Stomach (tissue), 4 donors: ENCODE measurements at regions not wholly inside any gene's neighbourhood (a gene's known extent, or its start where the extent isn't known, plus 50 kb on each side); places are given as distances from the start of the nearest gene placed in this dataset.

Experiments used
- POLR2A ChIP-seq, 4 donors: fragments of 450-650 bp; IDR thresholded peaks; one replicate each; pipeline ENCODE4 v1.6.1; 2016; ENCODE audit warnings: antibody characterized with exemption in 4 of 4, control low read depth in 2 of 4, mild to moderate bottlenecking in 1 of 4, moderate library complexity in 1 of 4
- TF ChIP-seq, protein P1 (sequence below), 7 experiments: fragments of 450-650 bp in 4 of 7; fragments of 200-600 bp in 3 of 7; sonication (generic) in 3 of 7; IDR thresholded peaks; one replicate each; pipeline ENCODE4 v1.5.1; 2016 to 2019; ENCODE audit warnings: antibody characterized with exemption in 7 of 7, control low read depth in 2 of 7, mild to moderate bottlenecking in 1 of 7

DNA sequence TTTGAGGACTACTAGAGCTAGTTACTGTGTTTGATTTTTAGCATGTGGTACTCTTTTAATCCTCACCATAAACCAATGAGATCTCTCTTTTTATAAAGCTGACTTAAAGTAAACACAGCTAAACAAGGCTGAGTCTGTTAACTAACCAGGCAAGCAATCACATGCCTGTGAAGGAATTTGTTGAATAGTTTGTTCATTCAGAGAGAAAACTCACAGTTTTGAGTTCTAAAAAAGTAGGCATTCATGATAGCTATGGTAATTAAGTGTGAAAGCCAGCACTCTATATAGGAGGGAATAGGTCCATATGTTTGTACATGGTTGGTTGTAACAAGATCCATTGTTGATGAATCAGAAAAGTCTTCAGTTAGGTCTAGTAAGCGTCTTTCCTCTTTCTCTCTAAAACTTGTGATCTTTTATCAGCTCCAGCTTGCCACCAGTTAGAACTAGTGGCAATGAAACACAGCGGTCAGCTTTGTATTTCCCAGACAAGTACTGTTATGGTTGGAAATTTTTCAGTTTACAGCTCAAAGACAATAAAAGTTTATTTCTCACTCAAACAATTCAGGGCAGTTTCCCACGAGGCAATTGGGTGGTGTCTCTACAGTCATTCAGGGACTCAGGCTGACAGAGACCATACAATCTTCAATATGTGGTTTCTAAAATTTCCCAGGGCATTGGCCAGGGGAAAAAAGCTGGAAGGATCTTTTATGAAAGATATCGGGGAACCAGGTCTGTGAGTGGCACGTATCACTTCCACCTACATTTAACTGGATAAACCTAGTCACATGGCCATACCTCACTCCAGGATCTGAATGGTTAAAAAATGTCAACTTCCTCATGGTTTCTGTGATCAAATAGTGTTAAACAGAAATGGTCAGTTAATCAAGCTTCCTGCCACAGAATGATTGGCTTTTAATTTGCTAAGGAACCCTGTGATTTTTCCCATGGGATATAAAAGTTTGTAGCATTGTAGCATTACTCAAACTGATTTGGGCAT lies 203.1 kb downstream of the KIF21A start:
- no peak for TF ChIP-seq POLR2A (IDR thresholded peaks at IDR 0.05)
- TF ChIP-seq, protein P1, sequence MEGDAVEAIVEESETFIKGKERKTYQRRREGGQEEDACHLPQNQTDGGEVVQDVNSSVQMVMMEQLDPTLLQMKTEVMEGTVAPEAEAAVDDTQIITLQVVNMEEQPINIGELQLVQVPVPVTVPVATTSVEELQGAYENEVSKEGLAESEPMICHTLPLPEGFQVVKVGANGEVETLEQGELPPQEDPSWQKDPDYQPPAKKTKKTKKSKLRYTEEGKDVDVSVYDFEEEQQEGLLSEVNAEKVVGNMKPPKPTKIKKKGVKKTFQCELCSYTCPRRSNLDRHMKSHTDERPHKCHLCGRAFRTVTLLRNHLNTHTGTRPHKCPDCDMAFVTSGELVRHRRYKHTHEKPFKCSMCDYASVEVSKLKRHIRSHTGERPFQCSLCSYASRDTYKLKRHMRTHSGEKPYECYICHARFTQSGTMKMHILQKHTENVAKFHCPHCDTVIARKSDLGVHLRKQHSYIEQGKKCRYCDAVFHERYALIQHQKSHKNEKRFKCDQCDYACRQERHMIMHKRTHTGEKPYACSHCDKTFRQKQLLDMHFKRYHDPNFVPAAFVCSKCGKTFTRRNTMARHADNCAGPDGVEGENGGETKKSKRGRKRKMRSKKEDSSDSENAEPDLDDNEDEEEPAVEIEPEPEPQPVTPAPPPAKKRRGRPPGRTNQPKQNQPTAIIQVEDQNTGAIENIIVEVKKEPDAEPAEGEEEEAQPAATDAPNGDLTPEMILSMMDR (IDR thresholded peaks at IDR 0.05) = no peak
